Stomach (tissue), 4 donors: ENCODE measurements at regions not wholly inside any gene's neighbourhood (a gene's known extent, or its start where the extent isn't known, plus 50 kb on each side); places are given as distances from the start of the nearest gene placed in this dataset.

Source experiments
- POLR2A ChIP-seq, 4 donors: fragments of 450-650 bp; IDR thresholded peaks; one replicate each; pipeline ENCODE4 v1.6.1; 2016; ENCODE audit warnings: antibody characterized with exemption in 4 of 4, control low read depth in 2 of 4, mild to moderate bottlenecking in 1 of 4, moderate library complexity in 1 of 4
- POLR2AphosphoS5 ChIP-seq, 3 donors: sonication (generic); formaldehyde crosslinking; IDR thresholded peaks; one replicate each; pipeline ENCODE4 v1.6.1; 2016; ENCODE audit warnings: antibody characterized with exemption in 3 of 3

DNA sequence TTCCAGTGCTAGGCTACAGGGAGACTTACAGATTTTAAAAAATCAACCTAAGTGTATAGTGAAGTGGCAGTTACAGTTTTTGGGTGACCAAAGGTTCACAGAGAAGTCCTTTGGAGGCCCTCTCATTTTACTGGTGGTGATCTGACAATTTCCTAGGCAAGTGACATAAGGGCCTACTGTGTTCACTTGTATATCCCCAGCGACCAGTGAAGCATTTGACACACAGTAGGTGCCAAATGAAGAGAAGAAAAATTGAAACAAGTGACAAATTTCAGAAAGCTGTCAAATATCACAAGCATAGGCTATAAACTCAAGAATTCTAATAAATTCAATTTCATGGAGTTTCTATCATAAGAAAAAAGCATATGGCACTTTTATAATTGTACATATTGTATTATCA lies 89.5 kb downstream of the RPL22L1 start:
- no peak for TF ChIP-seq POLR2A (IDR thresholded peaks at IDR 0.05)
- no peak for TF ChIP-seq POLR2AphosphoS5 (IDR thresholded peaks at IDR 0.05)
